Midbrain (tissue), 1 donor: ENCODE measurements at regions not wholly inside any gene's neighbourhood (a gene's known extent, or its start where the extent isn't known, plus 50 kb on each side); places are given as distances from the start of the nearest gene placed in this dataset.

Experiments
- DNase-seq: peaks from one replicate; lab custom pipeline; 2025; lab: John Stamatoyannopoulos, UW

DNA sequence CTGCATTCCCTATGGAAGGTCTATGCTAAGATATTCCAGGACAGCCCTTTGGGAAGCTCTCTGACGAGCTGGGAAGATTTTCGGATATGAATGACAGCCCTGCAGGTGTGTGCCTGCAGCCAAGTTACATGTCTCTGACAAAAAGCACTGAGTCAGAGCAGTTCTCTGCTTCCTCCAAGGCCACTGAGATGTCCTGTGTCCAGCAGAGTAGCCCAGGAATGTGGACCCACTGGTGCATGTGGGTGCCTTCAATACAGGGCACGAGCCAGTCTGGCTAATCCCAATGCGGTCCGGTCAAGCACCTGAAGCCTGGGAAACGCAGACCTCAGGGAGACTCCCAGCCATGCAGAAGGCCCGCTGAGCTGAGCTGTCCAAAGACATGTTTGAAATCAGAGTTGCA lies 565.7 kb downstream of the TCERG1L start:
- no peak for DNase-seq

DNA sequence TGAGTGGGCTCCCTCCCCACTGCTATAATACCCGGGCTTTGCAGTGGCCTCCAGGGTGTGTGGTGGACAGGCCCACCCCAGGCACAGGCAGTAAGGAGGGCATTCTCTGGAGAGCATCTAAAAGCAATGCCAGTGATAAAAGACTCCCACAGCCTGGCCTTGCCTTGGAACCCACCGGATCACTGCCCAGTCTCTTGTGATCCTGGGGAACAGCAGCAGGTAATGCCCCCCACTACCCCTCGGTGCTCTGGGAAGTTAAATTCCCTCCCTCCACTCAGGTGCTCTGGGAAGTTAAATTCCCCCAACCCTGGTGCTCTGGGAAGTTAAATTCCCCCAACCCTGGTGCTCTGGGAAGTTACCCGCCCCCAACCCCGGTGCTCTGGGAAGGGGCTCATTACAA lies 565.2 kb downstream of the TCERG1L start:
- no peak for DNase-seq

GRCh38 chr10:130747356-130747755 lies 564.2 kb downstream of the TCERG1L start:
- DNase-seq, result no peak

DNA sequence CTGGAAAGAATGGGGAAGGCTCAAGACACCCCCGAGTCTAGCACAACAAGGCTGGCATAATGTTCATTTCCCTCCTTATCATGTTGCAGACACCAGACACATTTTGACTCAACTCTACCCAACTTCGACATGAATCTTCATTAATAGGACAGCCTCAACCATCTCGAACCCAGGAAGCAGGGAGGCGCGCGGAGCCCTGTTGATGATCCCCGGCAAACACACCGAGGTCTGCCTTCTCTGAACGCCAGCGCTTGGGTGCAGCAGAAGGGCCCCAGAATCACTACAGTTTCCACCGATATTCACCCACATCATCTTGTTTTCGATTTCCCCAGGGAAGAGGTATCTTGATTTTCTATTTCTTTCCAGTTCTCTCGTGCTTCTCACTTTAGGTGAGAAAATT lies 563.6 kb downstream of the TCERG1L start:
- no peak for DNase-seq

- DNase-seq, result no peak
Observed at GRCh38 chr10:130748409-130749057, 563.0 kb downstream of the TCERG1L start.

GRCh38 chr10:130749911-130750310 lies 561.6 kb downstream of the TCERG1L start:
- no peak for DNase-seq

GRCh38 chr10:130750441-130750840 lies 561.1 kb downstream of the TCERG1L start:
- no peak for DNase-seq

DNA sequence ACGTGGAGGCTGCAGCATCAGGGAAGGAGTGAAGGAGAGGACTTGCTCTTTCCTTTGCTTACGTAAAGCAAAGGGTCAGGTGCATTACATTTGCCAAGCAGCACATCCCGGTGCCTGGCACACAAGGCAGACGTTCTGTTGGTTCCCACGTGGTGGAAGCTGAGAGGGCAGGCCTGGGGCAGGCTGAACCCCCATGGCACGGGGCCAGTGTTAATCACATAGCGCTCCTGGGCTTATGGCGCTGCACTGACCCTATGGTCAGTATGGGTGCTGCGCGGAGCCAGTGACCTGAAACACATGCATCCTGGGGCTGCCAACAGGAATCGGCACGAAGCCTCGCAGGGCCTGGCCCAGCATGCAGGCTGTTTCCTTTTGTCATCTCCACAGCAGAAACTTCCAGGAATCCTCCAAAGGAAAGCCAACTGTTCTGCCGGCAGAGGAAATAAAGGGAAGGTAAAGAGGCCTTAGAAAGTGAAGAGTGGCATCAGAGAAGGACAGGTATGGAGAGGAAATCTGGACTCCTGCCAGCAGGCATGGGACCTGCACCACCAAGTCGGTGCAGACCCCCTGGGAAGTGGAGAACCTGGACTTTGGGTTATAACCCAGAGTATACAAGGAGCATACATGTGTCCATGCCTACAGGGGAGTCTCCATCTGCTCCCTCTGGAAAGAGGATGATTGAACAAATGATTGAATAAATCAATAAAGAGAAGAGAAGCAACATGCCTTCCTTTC lies 560.2 kb downstream of the TCERG1L start:
- DNase-seq, result no peak

DNA sequence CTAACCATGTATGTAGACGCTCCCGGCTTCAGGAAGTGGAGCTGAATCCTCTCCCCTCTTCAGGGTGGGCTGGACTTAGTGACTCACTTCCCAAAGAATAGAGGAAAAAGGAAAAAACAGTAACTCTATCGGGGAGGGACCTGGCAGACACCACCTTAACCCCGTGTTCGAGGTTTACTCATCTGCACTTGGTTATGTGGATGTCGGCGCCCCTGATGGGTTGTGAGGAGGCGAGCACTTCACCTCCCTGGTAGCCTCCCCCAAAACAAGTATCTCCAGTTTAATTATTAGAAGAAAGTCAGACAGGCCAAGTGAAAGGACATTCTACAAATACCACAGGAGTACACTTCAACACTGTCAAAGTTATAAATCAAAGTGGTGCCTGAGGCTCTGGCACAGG lies 559.7 kb downstream of the TCERG1L start:
- no peak for DNase-seq

- no peak for DNase-seq
Observed at GRCh38 chr10:130756651-130757050, 554.9 kb downstream of the TCERG1L start.

GRCh38 chr10:130757271-130757670 lies 554.2 kb downstream of the TCERG1L start:
- DNase-seq, result no peak

DNA sequence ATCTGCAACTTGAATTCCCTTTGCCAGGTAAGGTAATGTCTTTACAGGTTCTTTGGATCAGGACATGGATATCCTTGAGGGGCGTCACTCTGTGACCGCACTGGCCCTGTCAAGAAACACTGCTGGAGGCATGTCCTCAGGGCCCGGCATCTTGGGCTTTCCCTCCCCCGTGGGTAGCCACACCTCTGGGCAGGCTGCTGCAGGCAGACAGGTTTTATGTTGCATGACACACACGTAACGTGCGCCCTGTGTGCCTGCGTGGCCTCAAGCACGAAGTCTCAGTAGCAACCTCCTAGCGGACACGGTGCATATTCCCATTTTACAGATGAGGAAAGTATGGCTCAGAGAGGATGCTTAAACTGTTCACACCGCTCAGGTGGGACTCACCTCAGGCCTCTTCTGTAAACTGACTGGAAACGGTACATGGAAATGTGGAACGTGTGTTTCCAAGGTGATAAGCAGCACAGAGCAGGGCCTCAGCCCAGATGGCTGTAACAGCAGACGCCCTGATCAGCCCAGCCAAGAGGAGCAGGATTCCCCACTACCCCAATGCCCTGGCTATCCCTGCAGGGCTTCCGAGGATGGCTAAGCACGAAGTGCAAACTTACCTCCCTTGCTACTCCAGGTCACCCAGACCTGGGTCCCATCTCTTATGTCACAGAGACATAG lies 553.6 kb downstream of the TCERG1L start:
- no peak for DNase-seq

DNA sequence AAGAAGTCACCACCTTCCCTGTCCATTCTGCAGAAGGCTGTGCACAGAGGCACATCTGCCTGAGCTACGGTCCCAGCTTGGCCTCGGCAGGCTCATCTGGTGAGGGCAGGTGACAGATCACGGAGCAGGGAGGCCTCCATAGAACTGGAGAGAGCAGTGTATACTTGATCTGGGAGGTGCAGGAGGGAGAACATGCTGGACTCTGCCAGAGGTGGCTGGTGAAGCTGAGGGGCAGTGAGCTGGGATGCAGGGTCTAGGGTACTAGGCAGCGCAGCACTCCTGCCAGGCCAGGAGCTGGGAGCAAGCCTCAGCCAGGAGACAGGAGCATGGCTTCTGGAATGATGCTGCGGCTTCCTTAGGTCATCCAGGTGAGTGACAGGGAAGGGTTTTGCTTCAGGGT lies 553.0 kb downstream of the TCERG1L start:
- no peak for DNase-seq

DNA sequence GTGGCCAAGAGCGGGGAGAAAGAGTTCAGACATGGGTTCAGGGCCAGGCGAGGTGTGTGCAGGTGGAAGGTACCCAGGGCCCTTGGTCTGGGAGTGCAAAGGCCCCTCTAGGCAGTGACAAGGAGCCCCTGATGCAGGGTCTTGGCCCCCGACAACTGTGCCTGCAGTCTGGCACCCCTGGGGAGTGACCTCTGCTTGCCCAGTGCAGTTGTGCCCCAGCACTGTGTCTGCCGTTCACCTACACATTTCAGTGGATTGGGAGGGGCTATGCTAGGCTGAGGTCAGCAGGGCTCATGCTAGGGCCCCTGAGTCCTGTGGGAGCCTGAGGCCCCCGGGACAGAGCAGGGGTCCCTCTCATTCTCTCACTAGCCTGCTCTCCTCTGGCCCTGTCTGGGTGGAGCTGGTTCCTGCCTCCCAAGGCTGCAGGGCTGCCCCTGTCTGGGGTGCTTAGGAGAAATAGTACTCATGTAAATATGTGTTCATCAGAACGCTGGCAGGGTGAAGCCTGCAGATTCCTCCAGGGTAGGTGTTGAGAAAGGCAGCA lies 550.4 kb downstream of the TCERG1L start:
- no peak for DNase-seq

DNA sequence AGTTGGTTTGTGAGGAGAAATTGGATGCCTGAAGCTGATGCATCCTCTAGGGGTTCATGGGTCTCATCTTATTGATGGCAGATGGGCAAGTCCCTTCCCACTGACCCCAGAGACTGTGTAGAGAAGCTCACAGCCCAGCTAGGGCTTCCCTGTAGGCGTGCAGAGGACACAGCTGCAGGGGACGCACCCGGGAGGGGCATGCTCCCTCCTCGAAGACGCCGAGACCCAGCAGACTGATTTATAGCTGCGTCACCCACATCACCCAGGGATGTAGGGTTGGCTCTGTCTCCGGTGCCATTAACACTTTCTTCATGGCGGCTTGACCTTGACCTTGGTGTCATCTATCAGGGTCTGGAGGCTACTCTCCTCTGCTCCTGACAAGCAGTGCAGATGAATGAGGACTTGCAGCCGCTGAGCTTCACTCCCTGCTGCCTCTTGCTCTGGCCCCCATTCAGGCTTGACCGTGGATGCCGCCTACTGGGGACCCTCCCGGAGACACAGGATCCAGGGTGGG lies 549.7 kb downstream of the TCERG1L start:
- no peak for DNase-seq

DNA sequence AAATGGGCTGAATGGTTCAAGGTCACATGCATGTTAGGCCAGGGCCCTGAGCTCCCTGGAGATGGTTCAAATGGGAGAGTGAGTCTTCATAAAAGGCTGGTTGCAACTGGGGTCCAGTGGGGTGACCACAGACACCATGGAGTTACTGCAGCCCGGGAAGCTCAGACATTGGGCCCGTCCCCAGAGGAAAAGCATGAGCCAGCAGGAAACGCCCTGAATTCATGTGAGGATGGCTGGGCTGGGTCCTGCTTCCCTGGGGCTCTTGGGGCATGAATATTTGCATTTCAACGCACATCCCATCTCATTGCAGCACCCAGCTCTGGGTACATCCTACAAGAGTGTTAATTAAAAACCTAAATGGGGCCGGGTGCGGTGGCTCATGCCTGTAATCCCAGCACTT lies 549.0 kb downstream of the TCERG1L start:
- DNase-seq, result no peak

- DNase-seq, result no peak
Observed at GRCh38 chr10:130763071-130763470, 548.5 kb downstream of the TCERG1L start.

DNA sequence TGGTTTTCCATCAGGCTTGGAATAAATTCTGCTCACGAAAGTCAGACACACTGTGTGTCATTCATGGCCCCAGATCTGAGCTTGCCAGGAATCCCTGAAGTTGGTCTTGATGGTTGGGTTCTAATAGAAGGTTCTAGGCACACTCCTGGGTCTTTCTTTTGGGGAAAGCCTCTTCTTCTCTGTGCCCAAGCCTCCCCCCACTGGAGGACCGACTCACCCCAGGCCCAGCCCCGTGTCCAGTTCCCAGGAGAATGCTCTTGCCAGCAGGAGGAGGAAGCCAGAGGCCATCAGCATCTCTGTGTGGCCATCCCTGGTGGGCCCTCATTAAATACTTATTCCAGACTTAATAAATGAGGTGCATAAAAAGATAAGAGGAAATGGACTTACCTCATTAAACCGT lies 548.0 kb downstream of the TCERG1L start:
- DNase-seq, result no peak

GRCh38 chr10:130764651-130765050 lies 546.9 kb downstream of the TCERG1L start:
- DNase-seq, result no peak

DNA sequence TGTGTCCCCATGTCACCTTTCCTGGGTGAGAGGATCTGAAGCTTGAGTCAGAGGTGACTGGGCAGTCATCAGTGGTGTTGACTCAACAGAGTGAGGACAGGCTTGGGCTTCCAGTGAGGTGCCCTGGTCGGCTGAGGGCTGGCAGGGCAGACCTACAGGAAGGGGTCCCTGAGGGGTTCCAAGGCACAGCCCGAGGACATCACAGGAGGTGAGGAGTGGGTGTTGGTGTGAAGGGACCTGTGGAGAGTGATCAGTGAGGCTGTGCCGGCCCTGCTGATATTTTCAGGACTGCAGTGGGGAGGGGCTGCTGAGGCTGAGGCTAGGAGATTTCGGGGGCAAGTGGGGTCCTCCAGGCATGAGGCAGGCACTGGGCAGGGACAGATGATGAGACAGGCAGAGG lies 545.5 kb downstream of the TCERG1L start:
- no peak for DNase-seq

- no peak for DNase-seq
Observed at GRCh38 chr10:130767116-130767730, 544.3 kb downstream of the TCERG1L start.
